SH-SY5Y (cell line): ENCODE measurements at regions not wholly inside any gene's neighbourhood (a gene's known extent, or its start where the extent isn't known, plus 50 kb on each side); places are given as distances from the start of the nearest gene placed in this dataset.

ENCODE experiments used
- GATA2 ChIP-seq: IDR thresholded peaks from 2 replicates; pipeline ENCODE4 v1.6.1; 2011; ENCODE audit warnings: mild to moderate bottlenecking, low read depth, low read length
- GATA3 ChIP-seq: IDR thresholded peaks from 2 replicates; pipeline ENCODE4 v1.6.1; 2011; ENCODE audit warnings: low read depth, mild to moderate bottlenecking, low read length, moderate library complexity

- TF ChIP-seq GATA2 (no peak), GATA3 (no peak)
Measured at GRCh38 chr7:130965515-130965914, 231.5 kb upstream of the KLF14 start.

- no peak for TF ChIP-seq GATA3
Measured at GRCh38 chr7:130966246-130967009, 232.4 kb upstream of the KLF14 start.

GRCh38 chr7:130970196-130970595, 236.2 kb upstream of the KLF14 start:
- no peak for TF ChIP-seq GATA2
- TF ChIP-seq GATA3, result no peak

GRCh38 chr7:130970696-130971095, 236.7 kb upstream of the KLF14 start:
- no peak for TF ChIP-seq GATA3
- TF ChIP-seq GATA2, result no peak

GRCh38 chr7:130971297-130971696, 237.3 kb upstream of the KLF14 start:
- TF ChIP-seq GATA2, result no peak
- TF ChIP-seq GATA3, result no peak

- TF ChIP-seq GATA3 (no peak), GATA2 (no peak)
Measured at GRCh38 chr7:130972201-130972600, 238.2 kb upstream of the KLF14 start.

- TF ChIP-seq GATA3 (no peak), GATA2 (no peak)
Measured at GRCh38 chr7:130973637-130974036, 239.6 kb upstream of the KLF14 start.

GRCh38 chr7:130974169-130974568, 240.2 kb upstream of the KLF14 start:
- TF ChIP-seq GATA3, result no peak
- TF ChIP-seq GATA2, result no peak

GRCh38 chr7:130974794-130975193, 240.8 kb upstream of the KLF14 start:
- TF ChIP-seq GATA3 (no peak), GATA2 (no peak)

GRCh38 chr7:130975731-130976130, 241.7 kb upstream of the KLF14 start:
- TF ChIP-seq GATA3 (no peak), GATA2 (no peak)

GRCh38 chr7:130982160-130982638, 248.2 kb upstream of the KLF14 start:
- TF ChIP-seq GATA2 (no peak), GATA3 (no peak)

- TF ChIP-seq GATA3, result no peak
- TF ChIP-seq GATA2, result no peak
Measured at GRCh38 chr7:130982651-130983050, 248.6 kb upstream of the KLF14 start.

- TF ChIP-seq GATA2 (no peak), GATA3 (no peak)
Measured at GRCh38 chr7:130985361-130985760, 251.4 kb upstream of the KLF14 start.

- no peak for TF ChIP-seq GATA2
- TF ChIP-seq GATA3, result no peak
Measured at GRCh38 chr7:130986261-130986690, 252.3 kb upstream of the KLF14 start.

- TF ChIP-seq GATA2 (no peak), GATA3 (no peak)
Measured at GRCh38 chr7:130987092-130987491, 253.1 kb upstream of the KLF14 start.

- no peak for TF ChIP-seq GATA2
- TF ChIP-seq GATA3, result no peak
Measured at GRCh38 chr7:130988443-130988842, 254.4 kb upstream of the KLF14 start.
